SW 1271 (cell line): ENCODE measurements at regions not wholly inside any gene's neighbourhood (a gene's known extent, or its start where the extent isn't known, plus 50 kb on each side); places are given as distances from the start of the nearest gene placed in this dataset.
"Not testable (repeated sequence)": the region's sequence is repeated elsewhere in the genome, so short reads cannot be mapped to it uniquely, and the experiment has no call there.

Experiments
- DNase-seq, 2 experiments: peaks; one replicate each; lab custom pipeline; 2025; lab: John Stamatoyannopoulos, UW

DNA sequence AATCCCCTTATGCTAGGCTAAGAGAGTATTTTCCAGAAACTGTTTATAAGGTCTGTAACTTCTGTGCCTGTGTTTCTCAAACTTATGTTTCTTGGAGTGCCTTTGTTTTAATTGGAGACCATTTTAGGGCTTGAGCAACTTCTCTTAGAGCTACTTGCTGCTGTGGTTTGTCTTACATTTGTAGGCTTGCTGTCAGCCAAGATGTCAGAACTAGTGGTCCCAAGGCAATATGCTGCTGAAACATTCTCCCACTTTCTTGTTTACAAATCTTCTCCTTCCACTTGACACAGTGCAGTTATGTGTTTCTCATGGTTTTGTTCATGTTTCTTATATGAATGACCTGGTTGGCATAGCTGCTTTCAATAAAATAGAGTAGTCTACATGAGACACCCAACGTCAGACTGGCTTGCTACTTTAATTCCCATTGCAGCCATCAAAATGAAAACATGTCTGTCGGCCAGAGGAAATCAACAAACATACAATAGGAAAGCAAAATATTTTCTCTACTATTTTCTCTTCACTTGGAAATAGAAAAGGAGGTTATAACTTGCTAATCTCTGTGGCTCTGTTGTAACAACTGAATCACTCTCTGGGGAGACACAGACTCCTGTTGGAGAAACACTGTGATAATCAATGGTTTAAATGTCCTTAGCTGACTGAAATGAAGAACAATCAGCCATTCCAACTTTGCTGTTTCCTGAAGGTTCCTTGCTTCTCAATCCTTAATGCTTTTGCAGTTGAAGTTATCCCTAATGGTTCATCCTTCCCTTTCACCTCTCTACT lies 426.4 kb downstream of the PDGFC start:
- no peak for DNase-seq

DNA sequence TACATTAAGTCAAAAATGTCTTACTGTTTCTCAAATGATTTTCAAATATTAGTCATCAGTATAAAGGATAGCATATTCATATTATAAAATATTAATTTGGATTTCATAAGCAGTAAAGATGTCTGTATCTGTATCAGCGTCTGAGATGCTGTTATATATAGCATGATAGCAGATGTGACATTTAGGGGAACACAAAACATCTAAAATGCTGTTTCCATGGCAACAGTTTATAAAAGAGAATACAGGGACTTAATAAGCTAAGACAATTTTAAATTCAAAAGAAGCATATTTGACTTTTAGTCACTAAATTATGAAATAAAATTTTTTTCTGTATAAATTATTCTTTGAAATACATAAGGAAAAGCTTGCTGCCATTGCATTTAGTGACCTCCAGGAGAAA lies 432.2 kb downstream of the PDGFC start:
- no peak for DNase-seq

DNA sequence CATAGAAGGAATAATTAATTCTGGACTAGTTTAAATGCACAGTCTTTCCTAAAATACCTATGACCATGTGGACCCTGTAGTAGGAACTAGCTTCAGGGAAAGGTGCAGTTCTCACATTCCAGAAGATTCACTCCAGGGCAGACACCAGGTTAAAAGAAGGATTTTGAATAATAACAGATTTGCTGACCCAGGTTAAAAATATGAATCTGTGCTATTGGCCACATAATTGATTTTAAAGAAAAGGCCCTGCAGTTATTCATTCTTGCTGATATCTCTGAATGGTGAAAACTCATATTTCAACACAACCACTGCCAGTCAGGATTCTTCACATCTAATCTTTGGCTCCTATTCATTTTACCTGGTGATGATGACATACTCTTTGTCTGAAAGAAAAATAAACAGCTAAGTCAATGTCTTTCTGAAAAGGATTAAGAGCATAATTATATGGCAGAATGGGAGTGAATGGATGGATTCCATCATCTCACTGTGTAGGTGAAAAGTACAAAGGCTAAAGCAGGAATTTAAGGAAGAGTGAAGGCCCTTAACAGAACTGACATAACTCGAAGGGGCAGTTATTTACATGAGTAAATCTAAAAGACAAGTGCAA lies 432.8 kb downstream of the PDGFC start:
- no peak for DNase-seq

DNA sequence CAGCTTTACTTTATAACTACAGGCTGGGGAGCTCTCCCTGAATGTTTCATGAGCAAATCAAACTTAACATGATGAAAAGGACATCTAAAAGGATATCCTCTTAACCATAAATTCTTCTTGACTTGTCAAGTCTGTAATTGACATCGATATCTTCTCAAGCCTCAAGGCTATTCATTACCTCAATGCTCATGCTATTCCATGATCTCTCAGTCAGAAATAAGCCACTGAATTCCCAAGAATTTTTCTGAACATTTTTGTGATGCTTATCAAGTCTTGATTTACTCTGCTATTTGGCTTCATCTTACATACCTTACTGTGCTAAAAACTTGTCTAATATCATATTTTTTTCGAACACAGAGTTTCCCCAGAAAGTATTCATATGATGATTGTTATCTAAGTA lies 433.4 kb downstream of the PDGFC start:
- no peak for DNase-seq

DNA sequence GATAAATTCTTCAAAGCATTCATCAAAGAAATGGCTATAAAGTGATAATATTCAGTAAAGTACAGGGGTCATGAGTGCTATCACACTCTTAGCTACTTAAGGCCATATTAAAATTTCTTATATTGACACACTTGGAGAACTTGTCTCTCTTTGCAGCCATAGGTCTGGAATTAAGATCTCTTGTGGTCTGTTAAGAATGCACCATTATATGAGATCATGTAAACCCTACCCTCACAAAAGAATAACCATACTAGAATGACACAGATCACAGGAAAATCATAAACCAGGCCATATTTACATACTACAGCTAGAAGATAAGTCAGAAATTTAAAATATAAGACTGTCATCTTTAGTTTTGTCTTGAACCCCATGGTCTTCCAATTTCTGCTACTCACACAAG lies 434.3 kb downstream of the PDGFC start:
- no peak for DNase-seq

DNA sequence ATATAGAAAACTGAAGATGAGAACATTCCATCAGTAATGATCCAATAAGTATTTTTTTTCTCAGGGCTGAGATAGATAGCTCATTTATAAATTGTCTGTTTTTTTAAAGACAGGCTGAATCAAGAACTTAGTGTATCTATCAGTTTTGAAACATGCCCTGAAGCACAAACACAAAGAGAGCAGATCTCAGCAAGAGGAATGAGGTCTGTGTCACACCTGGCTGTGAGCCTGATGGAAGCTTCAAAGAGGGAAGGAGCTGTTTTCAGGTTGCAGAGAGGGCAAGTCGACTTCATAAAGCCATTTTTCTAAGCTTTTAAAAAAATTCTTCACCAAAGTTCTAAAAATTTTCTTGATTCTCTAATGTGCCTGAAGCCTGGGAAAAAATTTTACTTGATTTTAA lies 434.9 kb downstream of the PDGFC start:
- no peak for DNase-seq

DNA sequence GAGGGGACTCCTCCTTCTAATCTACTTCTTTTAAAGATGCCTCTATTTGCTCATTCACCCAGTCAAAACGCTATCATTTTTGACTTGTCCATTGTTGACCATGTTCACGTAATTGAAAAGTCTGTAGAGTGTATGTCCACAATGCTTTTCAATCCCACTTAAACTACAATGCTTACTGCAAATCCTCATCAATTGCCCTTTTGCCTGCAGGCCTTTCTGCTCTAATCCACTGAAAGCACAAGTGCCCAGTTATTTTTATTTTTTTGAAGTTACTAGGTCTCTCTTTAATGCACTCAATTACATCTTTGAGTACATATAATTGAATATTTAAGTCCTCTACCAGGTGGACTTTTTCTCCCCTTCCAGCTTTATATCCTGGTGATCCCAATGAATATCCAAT lies 437.4 kb downstream of the PDGFC start:
- no peak for DNase-seq

DNA sequence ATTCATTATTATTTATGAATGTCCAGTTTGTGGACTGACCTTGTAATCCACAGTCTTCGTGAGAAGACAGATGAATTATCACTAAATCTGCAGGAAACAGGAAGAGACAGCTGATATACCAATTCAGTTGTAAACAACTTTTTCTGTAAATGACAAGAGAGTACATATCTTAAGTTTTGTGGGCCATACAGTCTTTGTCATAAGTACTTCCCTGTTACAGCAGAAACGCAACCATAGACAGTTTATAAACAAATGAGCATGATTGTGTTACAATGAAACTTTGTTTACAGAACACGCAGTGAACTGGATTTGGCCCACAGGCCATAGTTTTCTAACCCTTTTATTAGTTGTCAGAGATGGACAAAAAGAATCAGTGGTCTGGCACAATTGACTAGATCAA lies 443.4 kb downstream of the PDGFC start:
- no peak for DNase-seq

DNA sequence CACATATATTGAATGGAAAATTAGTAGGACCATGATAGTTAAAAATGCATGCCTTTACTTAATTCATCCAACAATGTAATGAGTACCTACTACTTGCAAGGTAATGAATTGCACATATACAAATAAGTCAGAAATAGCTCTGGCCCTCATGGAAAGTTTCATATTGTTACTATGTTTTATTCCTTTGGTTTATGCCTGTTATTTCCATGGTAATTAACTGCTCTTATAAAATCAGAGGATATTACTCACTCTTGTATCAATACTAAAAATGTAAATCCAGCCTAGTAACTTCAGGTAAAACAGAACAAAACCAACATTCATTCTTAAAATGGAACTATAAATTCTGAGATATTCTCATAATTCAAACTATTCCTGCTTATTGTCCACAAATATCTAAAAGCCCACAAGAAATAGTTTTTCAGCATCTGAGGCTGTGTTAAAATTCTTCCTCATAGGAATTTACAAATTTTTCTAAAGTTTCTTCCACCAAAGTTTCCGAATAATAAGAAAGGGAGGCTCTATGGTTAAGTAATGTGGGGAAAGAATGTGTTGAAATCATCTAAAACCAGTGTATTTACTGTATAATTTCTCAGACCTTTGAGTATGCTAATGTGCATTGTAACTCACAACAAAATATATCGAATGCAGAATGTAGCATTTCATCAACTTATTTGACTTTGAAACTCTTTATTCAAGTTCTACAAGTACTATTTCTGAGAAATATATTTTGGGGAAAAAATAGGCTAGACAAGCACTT lies 444.2 kb downstream of the PDGFC start:
- no peak for DNase-seq

DNA sequence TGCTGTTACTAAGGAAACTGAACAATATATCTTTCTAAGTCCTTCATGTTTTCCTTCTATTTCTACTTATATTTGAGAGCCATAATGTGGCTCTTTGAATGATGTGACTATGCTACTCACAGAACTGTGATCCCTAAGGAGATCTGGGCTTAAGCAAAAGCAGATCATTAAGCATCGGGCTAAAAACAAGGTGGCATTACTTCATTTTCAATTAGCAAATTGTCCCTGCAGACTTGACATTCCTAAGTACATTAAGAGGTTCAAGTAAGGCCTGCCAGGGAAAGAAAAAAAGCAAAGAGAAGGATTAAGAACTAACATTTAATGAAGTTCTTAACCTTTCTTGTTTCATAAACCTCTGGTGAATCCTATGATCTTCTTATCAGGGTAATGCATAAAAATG lies 447.6 kb downstream of the PDGFC start:
- no peak for DNase-seq

DNA sequence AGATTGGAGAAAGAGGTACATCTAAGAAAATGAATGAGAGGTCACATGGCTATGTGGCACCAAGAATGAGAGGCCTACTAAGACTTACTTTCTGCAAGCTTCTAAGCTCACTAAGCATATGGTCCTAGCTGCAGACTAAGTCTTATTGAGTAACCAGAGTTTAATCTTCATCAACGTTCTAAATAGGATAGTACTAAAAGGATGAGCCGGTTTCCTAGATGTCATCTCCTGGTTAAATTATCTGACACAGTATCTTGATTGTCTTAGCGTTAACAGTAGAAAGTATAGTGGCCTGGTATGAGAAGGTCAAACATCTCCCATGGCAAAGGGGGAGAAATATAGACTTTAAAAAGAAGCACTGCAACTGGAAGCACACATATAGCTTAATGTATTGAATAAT lies 448.1 kb downstream of the PDGFC start:
- no peak for DNase-seq

DNA sequence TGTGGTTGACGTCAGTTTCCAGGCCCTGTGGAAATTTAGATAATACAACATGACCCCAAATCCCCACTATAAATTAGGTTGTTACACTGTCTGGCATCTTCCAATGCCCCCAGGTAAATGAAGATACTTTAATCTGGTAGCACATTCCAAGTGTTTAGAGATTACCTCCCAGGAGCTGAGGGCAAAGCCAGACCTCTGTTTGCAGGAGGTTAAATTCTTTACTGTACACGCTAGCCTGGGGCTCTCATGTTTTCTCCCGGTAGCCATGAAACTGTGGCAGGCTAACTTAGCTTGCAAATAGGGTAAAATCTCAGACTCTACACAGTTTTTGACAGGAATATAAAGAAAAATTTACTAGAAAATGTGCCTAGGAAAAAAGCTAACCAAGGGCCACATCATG lies 450.0 kb downstream of the PDGFC start:
- DNase-seq, result no peak

DNA sequence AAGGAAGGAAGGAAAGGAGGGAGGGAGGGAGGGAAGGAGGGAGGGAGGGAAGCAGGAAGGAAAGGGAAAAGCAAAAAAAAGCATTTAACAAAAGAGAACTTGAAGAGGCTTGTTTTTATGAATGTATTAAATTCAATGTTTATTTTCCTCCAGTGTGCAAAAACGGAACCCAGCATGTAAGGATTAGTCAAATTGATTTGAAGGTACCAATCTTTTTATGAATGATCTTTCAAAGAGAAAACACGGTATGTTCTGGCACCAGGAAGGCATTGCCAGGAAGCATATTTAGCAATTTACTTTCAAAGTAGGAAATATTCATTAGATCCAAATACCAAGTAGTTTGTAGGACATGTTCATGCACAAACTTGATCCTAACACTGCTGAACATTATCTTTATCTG lies 453.6 kb downstream of the PDGFC start:
- no peak for DNase-seq

DNA sequence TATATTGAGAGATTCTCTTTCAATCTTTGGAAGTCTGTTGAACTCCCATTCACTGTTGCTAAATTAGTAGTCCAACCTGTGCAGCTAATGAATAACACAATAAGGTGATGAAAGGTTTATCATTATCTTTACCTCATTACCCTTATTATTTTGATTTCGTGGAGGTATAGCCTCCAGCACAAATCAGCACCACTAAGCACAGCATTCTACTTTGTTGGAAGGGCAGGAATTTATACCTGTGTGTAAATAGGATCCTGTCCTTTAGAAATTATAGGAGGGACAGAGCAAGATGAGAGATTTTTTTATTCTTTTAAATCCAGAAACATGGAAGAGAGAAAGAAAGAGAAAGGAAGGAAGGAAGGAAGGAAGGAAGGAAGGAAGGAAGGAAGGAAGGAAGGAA lies 454.1 kb downstream of the PDGFC start:
- no peak for DNase-seq

DNA sequence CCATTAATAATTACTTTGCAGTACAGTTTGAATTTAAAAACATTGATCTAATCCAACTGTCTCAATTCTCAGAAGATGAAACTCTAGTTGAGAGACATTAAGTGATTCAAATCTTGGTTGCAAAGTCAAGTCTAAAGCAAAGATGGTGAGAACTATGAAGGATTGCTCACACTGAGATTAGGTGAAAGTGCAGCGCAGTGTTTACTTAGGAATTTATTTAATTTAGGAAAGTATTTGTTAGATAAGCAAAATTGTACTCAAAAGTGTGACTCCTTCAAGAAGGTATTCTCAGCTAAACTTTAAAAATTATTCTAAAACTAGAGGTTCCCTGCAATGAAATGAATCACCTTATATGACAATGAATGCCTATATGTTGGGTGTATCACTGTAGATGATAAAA lies 454.9 kb downstream of the PDGFC start:
- DNase-seq, result no peak

DNA sequence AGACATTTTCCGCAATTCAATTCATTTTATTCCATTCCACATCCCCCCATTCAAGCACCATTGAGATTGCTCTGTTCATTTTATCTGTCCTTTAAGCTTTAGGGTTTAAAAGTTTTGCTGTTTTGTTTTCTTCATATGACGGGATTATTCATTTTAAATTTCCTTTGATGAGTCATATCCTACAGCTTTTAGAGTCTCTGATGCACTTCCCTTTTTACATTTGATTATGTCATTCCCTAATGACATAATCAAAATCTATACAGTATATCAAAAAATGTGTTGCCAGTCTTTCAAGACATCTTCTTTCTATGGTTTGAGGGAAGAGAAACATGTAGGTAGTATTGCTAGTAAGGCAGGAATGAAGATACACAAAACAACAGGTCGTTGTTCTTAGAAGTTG lies 456.3 kb downstream of the PDGFC start:
- no peak for DNase-seq

DNA sequence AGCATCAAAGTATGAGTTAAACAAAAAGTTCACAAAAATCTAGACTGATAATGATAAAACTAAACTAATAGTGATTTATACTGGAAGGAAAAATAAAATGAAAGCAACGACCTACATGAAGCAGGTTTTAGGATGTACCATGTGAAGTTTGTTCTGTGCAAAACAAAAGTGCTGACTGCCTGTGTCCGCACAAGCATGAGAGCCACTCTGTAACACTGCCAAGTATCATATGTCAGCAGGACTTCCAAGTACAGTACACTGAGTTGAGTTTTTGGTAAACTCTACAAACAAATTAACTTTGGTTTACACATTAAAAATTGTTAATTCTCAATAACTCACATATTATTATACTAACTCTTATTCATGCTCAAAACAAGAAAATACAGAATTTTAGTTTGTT lies 459.0 kb downstream of the PDGFC start:
- no peak for DNase-seq

DNA sequence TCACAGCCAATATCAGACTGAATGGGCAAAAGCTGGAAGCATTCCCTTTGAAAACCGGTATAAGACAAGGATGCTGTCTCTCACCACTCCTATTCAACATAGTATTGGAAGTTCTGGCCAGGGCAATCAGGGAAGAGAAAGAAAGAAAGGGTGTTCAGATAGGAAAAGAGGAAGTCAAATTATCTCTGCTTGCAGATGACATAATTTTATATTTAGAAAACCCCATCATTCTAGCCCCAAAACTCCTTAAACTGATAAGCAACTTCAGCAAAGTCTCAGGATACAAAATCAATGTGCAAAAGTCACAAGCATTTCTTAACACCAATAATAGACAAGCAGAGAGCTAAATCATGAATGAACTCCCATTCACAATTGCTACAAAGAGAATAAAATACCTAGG lies 461.7 kb downstream of the PDGFC start:
- not testable (repeated sequence) for DNase-seq

DNA sequence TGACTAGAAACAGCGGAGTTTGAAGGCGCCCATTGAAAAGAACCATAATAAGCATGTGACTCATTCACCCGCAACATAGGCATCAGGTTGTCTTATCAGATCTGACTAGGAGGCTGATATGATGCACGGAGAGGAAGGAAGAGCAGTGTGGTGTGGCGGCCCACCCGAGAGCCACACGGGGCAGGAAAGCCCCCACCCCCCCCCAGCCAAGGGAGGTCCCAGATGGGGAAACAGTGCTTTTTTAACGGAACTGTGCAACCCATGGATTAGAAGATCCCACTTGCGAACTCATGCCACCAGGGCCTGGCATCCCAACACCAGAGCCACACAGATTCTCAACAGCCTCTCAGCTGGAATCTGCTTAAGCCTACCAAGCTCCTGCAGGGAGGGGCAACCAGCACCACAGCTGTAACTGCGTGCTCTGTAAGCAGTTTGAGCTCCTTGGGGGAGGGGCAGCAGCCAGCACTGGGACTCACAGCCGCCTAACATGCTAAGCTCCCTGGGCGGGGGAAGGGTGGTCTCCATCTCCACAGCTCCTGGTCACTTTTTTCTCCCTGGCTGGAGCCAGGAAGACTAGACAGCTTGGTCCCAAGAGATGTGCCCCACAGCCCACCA lies 466.2 kb downstream of the PDGFC start:
- DNase-seq, result no peak

DNA sequence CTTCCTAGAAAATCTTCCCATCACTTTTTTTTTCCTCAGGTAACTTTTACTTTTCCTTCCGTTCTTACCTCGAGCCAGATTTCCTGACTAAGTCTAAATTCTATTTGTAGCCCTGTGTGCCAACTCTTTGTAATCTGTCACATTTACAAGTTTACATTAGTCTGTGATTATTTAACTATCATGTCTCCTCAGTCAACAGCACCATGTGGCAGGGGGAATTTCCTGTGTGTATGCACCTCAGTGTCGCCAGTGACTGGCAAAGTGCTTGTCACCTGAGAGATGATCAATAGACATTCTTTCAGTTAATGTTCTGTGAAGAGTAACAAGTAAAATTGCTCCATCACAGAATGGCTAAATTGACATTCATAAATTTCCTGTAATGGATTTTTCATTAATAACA lies 468.5 kb downstream of the PDGFC start:
- no peak for DNase-seq

DNA sequence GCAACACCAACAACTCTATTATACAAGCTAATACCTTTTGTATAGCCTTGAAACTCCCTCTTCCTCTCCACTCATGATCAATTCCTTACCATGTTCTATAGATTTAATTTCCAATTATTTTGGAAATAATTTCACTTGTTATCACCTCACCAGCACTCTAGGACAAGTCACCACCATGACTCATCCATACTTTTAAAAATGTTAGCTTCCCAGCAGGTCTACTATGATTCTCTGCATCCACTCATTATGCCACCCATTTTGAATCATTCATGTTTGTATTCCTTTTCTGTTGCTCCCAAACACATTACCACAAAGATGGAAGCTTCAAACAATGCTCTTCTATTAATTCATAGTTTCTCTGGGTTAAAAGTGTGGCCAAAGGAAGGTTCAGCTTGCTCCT lies 469.6 kb downstream of the PDGFC start:
- no peak for DNase-seq

DNA sequence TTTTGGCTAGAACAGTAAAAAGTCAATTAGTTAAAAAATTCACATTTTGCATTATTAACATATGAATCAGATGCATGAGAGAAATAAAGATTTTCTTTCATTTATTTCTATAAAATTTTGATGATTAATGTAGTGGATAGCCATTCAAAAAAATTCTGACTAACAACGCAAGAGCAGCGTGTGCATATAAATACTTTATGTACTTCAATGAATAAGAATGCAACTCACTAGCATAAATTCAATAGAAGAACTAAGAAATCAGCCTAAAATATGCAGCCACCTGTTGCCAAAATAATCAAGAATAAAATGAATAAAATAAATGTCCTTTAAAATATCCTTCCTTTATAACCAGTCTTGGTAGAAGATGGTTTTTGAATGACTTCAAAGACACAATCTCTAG lies 471.9 kb downstream of the PDGFC start:
- no peak for DNase-seq

DNA sequence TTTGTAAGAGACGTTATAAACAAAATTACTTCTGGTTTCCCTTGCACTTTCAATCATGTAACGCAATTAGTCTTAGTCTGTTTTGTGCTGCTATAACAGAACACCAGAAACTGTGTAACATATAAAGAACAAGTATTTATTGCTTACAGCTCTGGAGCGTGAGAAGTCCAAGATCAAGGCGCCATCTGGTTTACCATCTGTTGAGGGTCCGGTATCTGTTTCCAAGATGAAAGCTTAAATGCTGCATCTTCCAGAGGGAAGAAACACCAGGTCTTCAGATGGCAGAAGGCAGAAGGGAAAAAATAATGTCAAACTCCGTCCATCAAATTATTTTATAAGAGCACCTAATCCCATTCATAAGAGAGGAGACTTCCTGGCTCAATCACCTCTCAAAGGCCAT lies 474.1 kb downstream of the PDGFC start:
- DNase-seq, result no peak
